Spleen (tissue), 7 donors: ENCODE measurements at regions not wholly inside any gene's neighbourhood (a gene's known extent, or its start where the extent isn't known, plus 50 kb on each side); places are given as distances from the start of the nearest gene placed in this dataset.

Source experiments
- CTCF ChIP-seq, 11 experiments: fragments of 200-600 bp in 7 of 11; fragments of 450-650 bp in 4 of 11; sonication (generic) in 4 of 11; IDR thresholded peaks in 8 of 11; conservative IDR thresholded peaks in 3 of 11; 1 replicate in 7 of 11; 2 replicates in 4 of 11; pipeline versions ENCODE4 v1.4.0 to v1.8.0; 2016 to 2021; ENCODE audit warnings: antibody characterized with exemption in 11 of 11, inconsistent platforms in 4 of 11, mild to moderate bottlenecking in 1 of 11
- POLR2A ChIP-seq, 3 donors: fragments of 450-650 bp; IDR thresholded peaks; one replicate each; pipeline ENCODE4 v1.5.1; 2017; ENCODE audit warnings: antibody characterized with exemption in 3 of 3, mild to moderate bottlenecking in 1 of 3
- POLR2AphosphoS5 ChIP-seq, 3 donors: sonication (generic); formaldehyde crosslinking; IDR thresholded peaks; one replicate each; pipeline ENCODE4 v1.5.1; 2017; ENCODE audit warnings: antibody characterized with exemption in 3 of 3
- donor health status: DM: no; HTN: no; CAD: no; lungs with moderate emphysema.
- donor health status: DM: no; HTN: no; CAD: no.
- donor health status: DM: no; HTN: no; CAD: no.

GRCh38 chr1:175829845-175830244 is 86.5 kb upstream of the TNR start:
- TF ChIP-seq CTCF (IDR thresholded peaks at IDR 0.05 in 8 of 11, conservative IDR thresholded peaks at IDR 0.05 in 3 of 11), result no peak
- TF ChIP-seq POLR2A (IDR thresholded peaks at IDR 0.05), result no peak
- no peak for TF ChIP-seq POLR2AphosphoS5 (IDR thresholded peaks at IDR 0.05)
